ENCODE measurements at regions not wholly inside any gene's neighbourhood (a gene's known extent, or its start where the extent isn't known, plus 50 kb on each side); places are given as distances from the start of the nearest gene placed in this dataset.

DNA sequence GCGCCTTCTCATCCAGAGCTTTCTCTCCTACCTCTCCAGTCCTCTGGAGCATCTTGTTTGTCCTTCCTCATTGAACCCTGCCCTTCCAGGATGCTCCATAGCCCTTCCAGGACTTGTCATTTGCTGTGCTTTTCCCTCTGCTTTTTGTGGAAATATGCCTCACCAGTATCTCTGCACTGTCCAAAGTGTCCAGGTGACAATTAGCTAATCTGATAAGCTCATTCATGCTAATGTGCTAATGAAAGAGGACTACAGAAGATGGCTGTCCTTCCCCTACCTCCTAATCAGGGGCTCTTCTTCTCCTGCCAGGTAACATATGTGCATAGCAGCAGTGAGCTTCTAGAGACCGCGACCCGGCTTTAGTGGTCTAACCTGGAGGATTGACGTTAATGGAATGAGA lies 58.4 kb upstream of the OTX2 start:
- H3K36me3 Mint-ChIP-seq (ENCODE audit: unreplicated experiment): no peaks in the 10 kb centered on the region
- no peak for DNase-seq
- H3K27me3 Mint-ChIP-seq (ENCODE audit: unreplicated experiment): peaks cover 2% of the 10 kb centered on the region
- TF ChIP-seq, protein P1, sequence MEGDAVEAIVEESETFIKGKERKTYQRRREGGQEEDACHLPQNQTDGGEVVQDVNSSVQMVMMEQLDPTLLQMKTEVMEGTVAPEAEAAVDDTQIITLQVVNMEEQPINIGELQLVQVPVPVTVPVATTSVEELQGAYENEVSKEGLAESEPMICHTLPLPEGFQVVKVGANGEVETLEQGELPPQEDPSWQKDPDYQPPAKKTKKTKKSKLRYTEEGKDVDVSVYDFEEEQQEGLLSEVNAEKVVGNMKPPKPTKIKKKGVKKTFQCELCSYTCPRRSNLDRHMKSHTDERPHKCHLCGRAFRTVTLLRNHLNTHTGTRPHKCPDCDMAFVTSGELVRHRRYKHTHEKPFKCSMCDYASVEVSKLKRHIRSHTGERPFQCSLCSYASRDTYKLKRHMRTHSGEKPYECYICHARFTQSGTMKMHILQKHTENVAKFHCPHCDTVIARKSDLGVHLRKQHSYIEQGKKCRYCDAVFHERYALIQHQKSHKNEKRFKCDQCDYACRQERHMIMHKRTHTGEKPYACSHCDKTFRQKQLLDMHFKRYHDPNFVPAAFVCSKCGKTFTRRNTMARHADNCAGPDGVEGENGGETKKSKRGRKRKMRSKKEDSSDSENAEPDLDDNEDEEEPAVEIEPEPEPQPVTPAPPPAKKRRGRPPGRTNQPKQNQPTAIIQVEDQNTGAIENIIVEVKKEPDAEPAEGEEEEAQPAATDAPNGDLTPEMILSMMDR (IDR thresholded peaks at IDR 0.05; ENCODE audit: partially characterized antibody, unreplicated experiment): no peak
- H3K4me1 Mint-ChIP-seq (ENCODE audit: low read depth, unreplicated experiment): no peaks in the 10 kb centered on the region
- H3K9me3 Mint-ChIP-seq (ENCODE audit: unreplicated experiment): peaks cover 2% of the 10 kb centered on the region
- no peak overlapping the region for H3K27ac Mint-ChIP-seq (ENCODE audit: unreplicated experiment)
- H3K4me3 Mint-ChIP-seq (ENCODE audit: unreplicated experiment): no peak overlapping the region

DNA sequence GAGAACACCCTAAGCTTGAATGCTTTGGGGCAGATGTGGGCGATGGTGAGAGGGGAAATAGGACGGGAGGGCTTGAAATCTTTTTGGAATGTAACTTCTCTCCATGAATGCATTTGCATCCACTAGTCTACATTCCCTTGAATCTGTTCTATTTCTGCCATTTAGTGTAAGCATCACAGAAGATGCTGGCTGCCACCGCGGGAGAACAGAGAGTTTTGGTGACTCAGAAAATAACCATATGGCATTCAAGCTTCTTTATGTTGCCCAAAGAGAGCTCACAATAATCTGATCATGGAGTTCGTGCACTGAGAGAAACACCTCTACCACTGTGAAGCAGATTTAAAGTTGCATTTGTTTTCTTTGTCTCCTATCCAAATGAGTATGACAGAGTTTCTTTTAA lies 52.6 kb upstream of the OTX2 start:
- TF ChIP-seq, protein P1 (IDR thresholded peaks at IDR 0.05; ENCODE audit: partially characterized antibody, unreplicated experiment): no peak
- Mint-ChIP-seq H3K27me3 (ENCODE audit: unreplicated experiment) (no peaks in the 10 kb centered on the region), H3K4me3 (ENCODE audit: unreplicated experiment) (no peak overlapping the region), H3K4me1 (ENCODE audit: low read depth, unreplicated experiment) (no peaks in the 10 kb centered on the region), H3K36me3 (ENCODE audit: unreplicated experiment) (no peaks in the 10 kb centered on the region), H3K9me3 (ENCODE audit: unreplicated experiment) (no peaks in the 10 kb centered on the region), H3K27ac (ENCODE audit: unreplicated experiment) (no peak overlapping the region)
- DNase-seq: no peak

DNA sequence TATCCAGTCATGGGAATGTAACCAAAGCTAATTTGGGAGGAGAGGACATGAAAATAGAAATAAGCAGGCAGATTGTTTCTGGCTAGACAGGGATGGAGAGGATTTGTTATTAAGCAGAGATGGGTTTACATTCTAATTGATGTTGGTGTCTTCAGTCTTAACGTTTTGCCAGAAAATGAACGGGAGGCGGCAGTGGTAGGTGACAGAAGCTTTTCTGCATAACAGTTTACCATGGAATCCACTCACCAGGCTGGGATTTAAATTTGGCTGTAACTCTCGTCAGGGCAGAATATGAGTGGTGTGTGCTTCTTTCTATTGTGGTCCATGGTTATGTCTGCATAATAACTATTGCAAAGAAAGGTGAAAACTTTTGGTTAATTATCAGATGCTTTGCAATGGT lies 50.2 kb upstream of the OTX2 start:
- Mint-ChIP-seq H3K27me3 (ENCODE audit: unreplicated experiment) (no peaks in the 10 kb centered on the region), H3K4me3 (ENCODE audit: unreplicated experiment) (no peak overlapping the region), H3K4me1 (ENCODE audit: low read depth, unreplicated experiment) (peaks cover 1% of the 10 kb centered on the region), H3K9me3 (ENCODE audit: unreplicated experiment) (no peaks in the 10 kb centered on the region), H3K36me3 (ENCODE audit: unreplicated experiment) (no peaks in the 10 kb centered on the region), H3K27ac (ENCODE audit: unreplicated experiment) (no peak overlapping the region)
- TF ChIP-seq, protein P1 (IDR thresholded peaks at IDR 0.05; ENCODE audit: partially characterized antibody, unreplicated experiment): no peak
- no peak for DNase-seq
